Esophagus muscularis mucosa (tissue), 4 donors: ENCODE measurements at regions not wholly inside any gene's neighbourhood (a gene's known extent, or its start where the extent isn't known, plus 50 kb on each side); places are given as distances from the start of the nearest gene placed in this dataset.

ENCODE experiments used
- EP300 ChIP-seq: sonication (generic); formaldehyde crosslinking; IDR thresholded peaks from one replicate; pipeline ENCODE4 v1.6.1; 2017; ENCODE audit warnings: antibody characterized with exemption
- POLR2A ChIP-seq: fragments of 450-650 bp; IDR thresholded peaks from one replicate; pipeline ENCODE4 v1.6.1; 2017; ENCODE audit warnings: antibody characterized with exemption, moderate library complexity, mild to moderate bottlenecking, low read depth
- POLR2AphosphoS5 ChIP-seq, 2 donors: sonication (generic); formaldehyde crosslinking; IDR thresholded peaks; one replicate each; pipeline ENCODE4 v1.6.1; 2017; ENCODE audit warnings: antibody characterized with exemption in 2 of 2
- TF ChIP-seq, protein P1 (sequence below), 3 experiments: fragments of 200-600 bp in 2 of 3; fragments of 450-650 bp in 1 of 3; sonication (generic) in 2 of 3; IDR thresholded peaks; one replicate each; pipeline ENCODE4 v1.5.1; 2017 to 2019; ENCODE audit warnings: antibody characterized with exemption in 3 of 3, mild to moderate bottlenecking in 2 of 3, moderate library complexity in 1 of 3

DNA sequence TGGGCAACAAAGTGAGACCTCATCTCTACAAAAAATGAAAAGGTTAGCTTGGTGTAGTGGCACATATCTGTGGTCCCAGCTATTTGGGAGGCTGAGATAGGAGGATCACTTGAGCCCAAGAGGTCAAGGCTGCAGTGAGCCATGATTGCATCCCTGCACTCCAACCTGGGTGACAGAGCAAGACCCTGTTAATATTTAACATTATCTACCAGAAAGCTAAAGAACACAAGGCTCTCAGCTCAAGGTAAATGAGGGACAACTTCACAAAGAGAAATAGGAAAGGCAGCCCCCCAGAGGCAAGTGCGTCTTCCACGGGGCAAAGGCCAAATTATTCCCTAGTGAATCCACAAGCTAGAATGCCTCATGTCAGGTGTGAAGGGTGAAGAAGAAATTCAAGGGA lies 109.6 kb upstream of the PFKP start:
- TF ChIP-seq POLR2A (no peak), EP300 (no peak), POLR2AphosphoS5 (IDR thresholded peaks at IDR 0.05) (no peak)
- TF ChIP-seq, protein P1, sequence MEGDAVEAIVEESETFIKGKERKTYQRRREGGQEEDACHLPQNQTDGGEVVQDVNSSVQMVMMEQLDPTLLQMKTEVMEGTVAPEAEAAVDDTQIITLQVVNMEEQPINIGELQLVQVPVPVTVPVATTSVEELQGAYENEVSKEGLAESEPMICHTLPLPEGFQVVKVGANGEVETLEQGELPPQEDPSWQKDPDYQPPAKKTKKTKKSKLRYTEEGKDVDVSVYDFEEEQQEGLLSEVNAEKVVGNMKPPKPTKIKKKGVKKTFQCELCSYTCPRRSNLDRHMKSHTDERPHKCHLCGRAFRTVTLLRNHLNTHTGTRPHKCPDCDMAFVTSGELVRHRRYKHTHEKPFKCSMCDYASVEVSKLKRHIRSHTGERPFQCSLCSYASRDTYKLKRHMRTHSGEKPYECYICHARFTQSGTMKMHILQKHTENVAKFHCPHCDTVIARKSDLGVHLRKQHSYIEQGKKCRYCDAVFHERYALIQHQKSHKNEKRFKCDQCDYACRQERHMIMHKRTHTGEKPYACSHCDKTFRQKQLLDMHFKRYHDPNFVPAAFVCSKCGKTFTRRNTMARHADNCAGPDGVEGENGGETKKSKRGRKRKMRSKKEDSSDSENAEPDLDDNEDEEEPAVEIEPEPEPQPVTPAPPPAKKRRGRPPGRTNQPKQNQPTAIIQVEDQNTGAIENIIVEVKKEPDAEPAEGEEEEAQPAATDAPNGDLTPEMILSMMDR (IDR thresholded peaks at IDR 0.05): no peak
